ENCODE measurements at regions not wholly inside any gene's neighbourhood (a gene's known extent, or its start where the extent isn't known, plus 50 kb on each side); places are given as distances from the start of the nearest gene placed in this dataset.

- TF ChIP-seq CTCF (IDR thresholded peaks at IDR 0.05), result no peak
- no peak for TF ChIP-seq POLR2A (IDR thresholded peaks at IDR 0.05)
- no peak for TF ChIP-seq POLR2AphosphoS5 (IDR thresholded peaks at IDR 0.05; ENCODE audit: insufficient read depth in 1 of 2, low read depth in 1 of 2)
These were observed 292.4 kb upstream of the ADAMTS16 start for GRCh38 chr5:4847766-4848165.
